Trophoblast cell (in vitro differentiated cells and primary cell): ENCODE measurements at regions not wholly inside any gene's neighbourhood (a gene's known extent, or its start where the extent isn't known, plus 50 kb on each side); places are given as distances from the start of the nearest gene placed in this dataset.

Experiments used
- DNase-seq, 2 donors: peaks; one replicate each; pipeline ENCODE4 v3.0.0-alpha.2; 2016
- H2AFZ ChIP-seq: 2 replicates; pipeline ENCODE4 v1.6.1; 2013; ENCODE audit warnings: low read length, moderate library complexity, mild to moderate bottlenecking; ENCODE audit not compliant: insufficient read depth, poor library complexity
- H2AK5ac ChIP-seq: 2 replicates; pipeline ENCODE4 v1.6.1; 2013; ENCODE audit warnings: mild to moderate bottlenecking, low read length
- H2BK120ac ChIP-seq: 2 replicates; pipeline ENCODE4 v1.6.1; 2013; ENCODE audit warnings: low read length, mild to moderate bottlenecking, moderate library complexity; ENCODE audit not compliant: insufficient read depth, poor library complexity
- H2BK12ac ChIP-seq: 2 replicates; pipeline ENCODE4 v1.6.1; 2013; ENCODE audit warnings: mild to moderate bottlenecking, low read length, moderate library complexity
- H2BK5ac ChIP-seq: 2 replicates; pipeline ENCODE4 v1.6.1; 2013; ENCODE audit warnings: low read length, low read depth, moderate library complexity, mild to moderate bottlenecking; ENCODE audit not compliant: poor library complexity
- H3K14ac ChIP-seq: 2 replicates; pipeline ENCODE4 v1.6.1; 2013; ENCODE audit warnings: mild to moderate bottlenecking, low read length
- H3K18ac ChIP-seq: 2 replicates; pipeline ENCODE4 v1.6.1; 2013; ENCODE audit warnings: mild to moderate bottlenecking, low read length
- H3K23ac ChIP-seq: 2 replicates; pipeline ENCODE4 v1.6.1; 2013; ENCODE audit warnings: low read length
- H3K27ac ChIP-seq: 2 replicates; pipeline ENCODE4 v1.5.1; 2013; ENCODE audit warnings: low read depth, mild to moderate bottlenecking, inconsistent platforms, low read length, moderate library complexity
- H3K27me3 ChIP-seq: 2 replicates; pipeline ENCODE4 v1.6.1; 2013; ENCODE audit warnings: inconsistent platforms, mild to moderate bottlenecking, low read length, moderate library complexity; ENCODE audit not compliant: insufficient read depth
- H3K36me3 ChIP-seq, 2 experiments: 1 replicate in 1 of 2; 2 replicates in 1 of 2; pipeline ENCODE4 v1.6.1; 2013; ENCODE audit warnings: low read length in 2 of 2, mild to moderate bottlenecking in 2 of 2, moderate library complexity in 1 of 2; ENCODE audit not compliant: insufficient read depth in 2 of 2, control insufficient read depth in 1 of 2
- H3K4ac ChIP-seq: 2 replicates; pipeline ENCODE4 v1.6.1; 2013; ENCODE audit warnings: low read depth, mild to moderate bottlenecking, low read length, moderate library complexity
- H3K4me1 ChIP-seq, 2 experiments: 1 replicate in 1 of 2; 2 replicates in 1 of 2; pipeline ENCODE4 v1.6.1; 2013; ENCODE audit warnings: low read length in 2 of 2, mild to moderate bottlenecking in 2 of 2, moderate library complexity in 1 of 2; ENCODE audit not compliant: insufficient read depth in 2 of 2, control insufficient read depth in 1 of 2
- H3K4me2 ChIP-seq: 2 replicates; pipeline ENCODE4 v1.6.1; 2013; ENCODE audit warnings: inconsistent platforms, mild to moderate bottlenecking, low read length, moderate library complexity
- H3K4me3 ChIP-seq: 2 replicates; pipeline ENCODE4 v1.5.1; 2013; ENCODE audit warnings: mild to moderate bottlenecking, low read depth, low read length, inconsistent platforms
- H3K79me1 ChIP-seq: one replicate; pipeline ENCODE4 v1.6.1; 2013; ENCODE audit warnings: low read length
- H3K79me2 ChIP-seq: 2 replicates; pipeline ENCODE4 v1.6.1; 2013; ENCODE audit warnings: low read length, mild to moderate bottlenecking; ENCODE audit not compliant: control insufficient read depth, insufficient read depth, poor library complexity
- H3K9ac ChIP-seq: 2 replicates; pipeline ENCODE4 v1.6.1; 2013; ENCODE audit warnings: mild to moderate bottlenecking, low read length
- H3K9me3 ChIP-seq: 2 replicates; pipeline ENCODE4 v1.6.1; 2013; ENCODE audit warnings: low read depth, mild to moderate bottlenecking, control low read depth, inconsistent platforms, low read length; ENCODE audit not compliant: insufficient read depth
- H4K12ac ChIP-seq: 2 replicates; pipeline ENCODE4 v1.6.1; 2013; ENCODE audit warnings: low read depth, mild to moderate bottlenecking, low read length, moderate library complexity
- H4K8ac ChIP-seq: 2 replicates; pipeline ENCODE4 v1.6.1; 2013; ENCODE audit warnings: low read depth, mild to moderate bottlenecking, low read length, moderate library complexity
- H4K91ac ChIP-seq: one replicate; pipeline ENCODE4 v1.6.1; 2013; ENCODE audit warnings: low read depth, mild to moderate bottlenecking, low read length, moderate library complexity
- WGBS: extraction: QIAGEN DNeasy Blood & Tissue Kit; methylation state at CpG from one replicate; pipeline ENCODE4 v1.1.7; 2013; ENCODE audit warnings: missing lambda C conversion rate; ENCODE audit not compliant: insufficient read length, insufficient coverage; ENCODE audit errors: extremely low coverage; 5-methylcytosine and 5-hydroxymethylcytosine counted together

DNA sequence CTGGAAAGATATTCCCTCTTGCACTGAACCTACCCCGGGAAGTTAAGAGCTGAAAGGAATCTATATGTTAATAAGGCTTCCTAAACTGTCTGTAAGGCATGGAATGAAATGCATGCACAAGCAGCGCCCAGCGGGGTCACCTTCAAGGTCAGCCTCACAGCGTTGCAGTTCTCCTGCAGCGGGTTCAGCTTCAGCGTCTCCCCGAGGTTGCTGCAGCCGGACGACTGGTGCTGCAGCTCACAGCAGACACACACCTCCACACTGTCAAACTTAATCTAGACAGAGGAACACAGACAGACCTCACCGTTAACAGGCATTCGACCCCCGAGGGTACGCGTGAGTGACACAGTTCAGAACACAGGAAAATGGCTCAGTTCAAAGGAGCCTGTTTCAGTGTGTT is 73.3 kb downstream of the NSMCE3 start:
- H4K91ac ChIP-seq = no peak overlapping the region
- no peaks in the 10 kb centered on the region for H3K9me3 ChIP-seq
- no peak overlapping the region for H3K23ac ChIP-seq
- no peak overlapping the region for H2AFZ ChIP-seq
- H2BK12ac ChIP-seq = no peak overlapping the region
- H3K79me1 ChIP-seq = no peaks in the 10 kb centered on the region
- H3K27ac ChIP-seq = no peak overlapping the region
- H3K4ac ChIP-seq = no peak overlapping the region
- H3K4me1 ChIP-seq = peaks cover 0 to 5% of the 10 kb centered on the region in 2 experiments
- no peaks in the 10 kb centered on the region for H3K36me3 ChIP-seq
- WGBS = no CpG with 5 or more reads among the region's 14 CpGs
- no peak overlapping the region for H4K8ac ChIP-seq
- no peak overlapping the region for H3K9ac ChIP-seq
- no peak overlapping the region for H3K14ac ChIP-seq
- no peak overlapping the region for H2BK5ac ChIP-seq
- H3K79me2 ChIP-seq = no peaks in the 10 kb centered on the region
- peak overlapping the region; percentile 11 for H3K4me2 ChIP-seq
- no peak overlapping the region for H2AK5ac ChIP-seq
- no peak overlapping the region for H4K12ac ChIP-seq
- H3K27me3 ChIP-seq = no peaks in the 10 kb centered on the region
- no peak overlapping the region for H3K18ac ChIP-seq
- DNase-seq = no peak
- H2BK120ac ChIP-seq = no peak overlapping the region
- no peak overlapping the region for H3K4me3 ChIP-seq

DNA sequence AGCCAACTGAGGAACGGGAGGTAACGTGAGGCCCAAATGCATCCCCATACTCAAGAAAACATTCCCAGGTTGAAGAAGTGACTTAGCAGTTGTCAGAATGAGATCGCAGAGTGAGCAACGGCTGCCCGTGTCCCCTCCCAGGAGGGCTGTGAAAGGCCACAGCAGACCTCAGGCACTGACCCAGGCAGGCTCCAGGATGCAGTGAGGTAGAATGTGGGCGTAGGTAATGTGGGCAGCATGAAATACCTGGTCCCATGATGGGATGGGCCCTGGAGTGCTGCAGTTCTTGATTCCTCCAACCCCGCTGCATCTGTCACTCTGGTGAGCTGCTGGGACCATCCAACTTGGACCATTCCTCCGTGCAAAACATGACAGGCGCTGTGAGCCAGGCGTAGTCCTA is 74.8 kb downstream of the NSMCE3 start:
- no peak overlapping the region for H4K12ac ChIP-seq
- H2BK5ac ChIP-seq = no peak overlapping the region
- H2BK120ac ChIP-seq = no peak overlapping the region
- H3K23ac ChIP-seq = no peak overlapping the region
- no peak for DNase-seq
- no peak overlapping the region for H3K4me3 ChIP-seq
- no peak overlapping the region for H3K4me2 ChIP-seq
- no peaks in the 10 kb centered on the region for H3K36me3 ChIP-seq
- H3K79me1 ChIP-seq = no peaks in the 10 kb centered on the region
- no peak overlapping the region for H2BK12ac ChIP-seq
- H3K4ac ChIP-seq = no peak overlapping the region
- peaks cover 0 to 5% of the 10 kb centered on the region in 2 experiments for H3K4me1 ChIP-seq
- H3K9ac ChIP-seq = no peak overlapping the region
- H3K27ac ChIP-seq = no peak overlapping the region
- no peak overlapping the region for H3K18ac ChIP-seq
- WGBS = no CpG with 5 or more reads among the region's 10 CpGs
- H3K9me3 ChIP-seq = no peaks in the 10 kb centered on the region
- H4K8ac ChIP-seq = no peak overlapping the region
- H3K14ac ChIP-seq = no peak overlapping the region
- H2AK5ac ChIP-seq = peak overlapping the region; percentile 19
- no peaks in the 10 kb centered on the region for H3K27me3 ChIP-seq
- H2AFZ ChIP-seq = no peak overlapping the region
- no peak overlapping the region for H4K91ac ChIP-seq
- H3K79me2 ChIP-seq = no peaks in the 10 kb centered on the region

DNA sequence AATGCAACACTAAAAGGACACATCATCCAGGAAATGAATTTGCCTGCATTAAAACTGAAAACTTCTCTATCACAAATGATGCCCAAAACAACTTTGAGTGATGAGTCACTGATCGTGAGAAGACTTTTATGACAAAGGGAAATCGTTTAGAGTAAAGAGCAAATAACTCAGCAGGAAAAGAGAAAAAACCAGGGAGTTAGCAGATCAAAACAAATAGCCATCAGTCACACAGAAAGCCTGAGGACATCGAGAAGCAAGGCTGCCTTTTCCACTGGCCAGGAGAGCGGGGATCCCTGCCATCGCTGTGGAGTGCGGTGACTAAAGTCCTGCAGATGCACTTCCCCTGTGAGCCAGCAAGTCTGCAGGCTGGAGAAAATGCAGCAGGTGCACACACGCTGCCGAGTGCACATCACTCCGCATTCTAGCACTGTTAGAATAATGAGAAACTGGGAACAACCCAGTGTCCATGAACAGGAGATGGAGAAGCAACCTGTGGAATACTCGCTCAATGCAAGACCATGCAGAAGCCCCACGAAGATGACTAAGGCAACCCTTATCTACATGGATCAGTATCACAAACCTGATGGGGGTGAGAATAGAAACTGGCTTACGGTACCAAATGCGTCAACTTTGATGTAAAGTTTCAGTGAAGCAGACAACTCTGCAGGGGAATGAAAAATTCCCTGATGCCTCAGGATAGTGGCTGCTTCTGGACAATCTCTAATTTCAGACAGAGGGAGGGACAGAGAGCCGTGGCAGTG is 86.4 kb downstream of the NSMCE3 start:
- Histone ChIP-seq H4K12ac (no peak overlapping the region), H3K4me2 (no peak overlapping the region), H3K18ac (no peak overlapping the region), H3K4me1 (no peaks in the 10 kb centered on the region), H3K14ac (no peak overlapping the region), H3K4me3 (peak overlapping the region; percentile 64), H3K36me3 (no peaks in the 10 kb centered on the region), H2AK5ac (no peak overlapping the region), H2AFZ (no peak overlapping the region), H2BK12ac (no peak overlapping the region), H3K79me2 (no peaks in the 10 kb centered on the region), H2BK120ac (no peak overlapping the region), H3K9ac (peak overlapping the region; percentile 60), H2BK5ac (no peak overlapping the region), H3K27ac (no peak overlapping the region), H3K27me3 (no peaks in the 10 kb centered on the region), H3K9me3 (no peaks in the 10 kb centered on the region), H4K91ac (no peak overlapping the region), H3K23ac (no peak overlapping the region), H3K4ac (no peak overlapping the region), H3K79me1 (no peaks in the 10 kb centered on the region), H4K8ac (no peak overlapping the region)
- no CpG with 5 or more reads among the region's 14 CpGs for WGBS
- no peak for DNase-seq

DNA sequence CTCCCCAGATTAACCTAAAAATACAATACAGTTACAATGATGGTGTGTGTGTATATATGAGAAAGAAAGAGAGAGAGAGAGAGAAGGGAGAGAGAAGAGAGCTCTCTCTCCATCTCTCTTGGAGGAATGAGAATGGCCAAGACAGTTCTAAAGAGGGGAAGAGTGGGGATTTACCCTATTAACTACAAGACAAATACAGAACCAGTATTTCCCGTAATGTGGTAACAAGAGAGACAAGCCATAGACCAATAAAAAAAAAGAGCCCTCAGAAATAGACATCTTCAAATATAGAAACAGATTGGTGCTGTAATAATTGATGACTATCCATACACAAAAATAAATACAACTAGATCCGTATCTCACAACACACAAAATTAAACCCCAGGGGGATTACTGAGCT is 87.0 kb downstream of the NSMCE3 start:
- no peak overlapping the region for H3K27ac ChIP-seq
- no peaks in the 10 kb centered on the region for H3K79me2 ChIP-seq
- no peaks in the 10 kb centered on the region for H3K36me3 ChIP-seq
- H3K18ac ChIP-seq = no peak overlapping the region
- no peak overlapping the region for H4K12ac ChIP-seq
- H3K4me2 ChIP-seq = no peak overlapping the region
- no peak overlapping the region for H3K14ac ChIP-seq
- H2AFZ ChIP-seq = no peak overlapping the region
- H4K8ac ChIP-seq = no peak overlapping the region
- H3K4ac ChIP-seq = no peak overlapping the region
- H3K4me1 ChIP-seq = no peaks in the 10 kb centered on the region
- H3K9ac ChIP-seq = no peak overlapping the region
- H2AK5ac ChIP-seq = no peak overlapping the region
- DNase-seq = no peak
- no peak overlapping the region for H3K23ac ChIP-seq
- no peak overlapping the region for H4K91ac ChIP-seq
- H3K79me1 ChIP-seq = no peaks in the 10 kb centered on the region
- H3K4me3 ChIP-seq = no peak overlapping the region
- no CpG with 5 or more reads among the region's 2 CpGs for WGBS
- no peaks in the 10 kb centered on the region for H3K27me3 ChIP-seq
- no peak overlapping the region for H2BK5ac ChIP-seq
- H2BK12ac ChIP-seq = no peak overlapping the region
- H2BK120ac ChIP-seq = no peak overlapping the region
- no peaks in the 10 kb centered on the region for H3K9me3 ChIP-seq
